ENCODE measurements at regions not wholly inside any gene's neighbourhood (a gene's known extent, or its start where the extent isn't known, plus 50 kb on each side); places are given as distances from the start of the nearest gene placed in this dataset.

DNA sequence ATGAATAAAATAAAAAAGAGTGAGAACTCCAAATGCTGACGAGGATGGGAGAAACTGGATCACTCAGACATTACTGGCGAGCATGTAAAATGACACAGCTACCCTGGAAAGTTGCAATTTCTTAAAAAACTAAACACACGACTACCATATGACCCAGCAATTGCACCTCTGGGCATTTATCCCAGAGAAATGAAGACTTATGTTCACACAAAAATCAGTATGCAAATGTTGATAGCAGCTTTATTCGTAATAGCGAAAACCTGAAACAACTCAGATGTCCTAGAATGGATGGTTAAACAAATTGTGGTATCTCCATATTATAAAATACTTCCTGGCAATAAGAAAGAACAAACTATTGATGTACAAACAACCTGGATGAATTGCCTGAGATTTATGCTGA, 357.2 kb upstream of the ASIC2 start:
- TF ChIP-seq, protein P1, sequence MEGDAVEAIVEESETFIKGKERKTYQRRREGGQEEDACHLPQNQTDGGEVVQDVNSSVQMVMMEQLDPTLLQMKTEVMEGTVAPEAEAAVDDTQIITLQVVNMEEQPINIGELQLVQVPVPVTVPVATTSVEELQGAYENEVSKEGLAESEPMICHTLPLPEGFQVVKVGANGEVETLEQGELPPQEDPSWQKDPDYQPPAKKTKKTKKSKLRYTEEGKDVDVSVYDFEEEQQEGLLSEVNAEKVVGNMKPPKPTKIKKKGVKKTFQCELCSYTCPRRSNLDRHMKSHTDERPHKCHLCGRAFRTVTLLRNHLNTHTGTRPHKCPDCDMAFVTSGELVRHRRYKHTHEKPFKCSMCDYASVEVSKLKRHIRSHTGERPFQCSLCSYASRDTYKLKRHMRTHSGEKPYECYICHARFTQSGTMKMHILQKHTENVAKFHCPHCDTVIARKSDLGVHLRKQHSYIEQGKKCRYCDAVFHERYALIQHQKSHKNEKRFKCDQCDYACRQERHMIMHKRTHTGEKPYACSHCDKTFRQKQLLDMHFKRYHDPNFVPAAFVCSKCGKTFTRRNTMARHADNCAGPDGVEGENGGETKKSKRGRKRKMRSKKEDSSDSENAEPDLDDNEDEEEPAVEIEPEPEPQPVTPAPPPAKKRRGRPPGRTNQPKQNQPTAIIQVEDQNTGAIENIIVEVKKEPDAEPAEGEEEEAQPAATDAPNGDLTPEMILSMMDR (IDR thresholded peaks at IDR 0.05): no peak
- TF ChIP-seq POLR2A (IDR thresholded peaks at IDR 0.05): no peak
